ENCODE measurements at regions not wholly inside any gene's neighbourhood (a gene's known extent, or its start where the extent isn't known, plus 50 kb on each side); places are given as distances from the start of the nearest gene placed in this dataset.

- Mint-ChIP-seq H3K9me3 (no peaks in the 10 kb centered on the region), H3K36me3 (no peaks in the 10 kb centered on the region), H3K4me1 (no peaks in the 10 kb centered on the region), H3K27ac (no peak overlapping the region), H3K4me3 (no peak overlapping the region), H3K27me3 (peaks cover 11% of the 10 kb centered on the region)
- ATAC-seq, result peak; percentile 65
Observed at GRCh38 chr21:31580866-31581276, 78.6 kb upstream of the SOD1 start.

- Mint-ChIP-seq H3K9me3 (peaks cover 6% of the 10 kb centered on the region), H3K27me3 (peaks cover 20% of the 10 kb centered on the region), H3K27ac (no peak overlapping the region), H3K36me3 (no peaks in the 10 kb centered on the region), H3K4me3 (no peak overlapping the region), H3K4me1 (no peaks in the 10 kb centered on the region)
- ATAC-seq, result no peak
Observed at GRCh38 chr21:31577271-31577670, 82.2 kb upstream of the SOD1 start.

DNA sequence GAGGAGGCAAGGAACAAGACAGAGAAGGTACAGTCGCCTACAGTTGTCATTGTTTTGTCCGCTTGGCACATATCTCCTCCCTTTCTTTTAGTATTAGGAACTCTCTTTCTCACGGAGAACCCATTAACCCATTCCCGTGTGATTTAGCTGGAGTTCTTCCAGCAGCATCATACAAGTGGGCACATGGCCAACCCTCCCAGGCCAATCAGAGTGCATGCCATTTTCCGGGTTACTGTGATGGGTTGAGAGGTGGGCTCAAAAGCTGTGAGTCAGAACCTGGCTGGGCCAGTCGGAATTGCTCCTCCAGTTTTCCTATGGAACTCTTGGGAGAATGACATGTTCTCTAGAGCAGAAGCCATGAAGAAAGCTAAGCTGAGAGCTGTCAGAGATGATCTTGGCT is 83.1 kb upstream of the SOD1 start:
- no peak overlapping the region for H3K27ac Mint-ChIP-seq
- H3K4me1 Mint-ChIP-seq, result no peaks in the 10 kb centered on the region
- no peak overlapping the region for H3K4me3 Mint-ChIP-seq
- H3K27me3 Mint-ChIP-seq, result peaks cover 20% of the 10 kb centered on the region
- no peak for ATAC-seq
- H3K36me3 Mint-ChIP-seq, result no peaks in the 10 kb centered on the region
- H3K9me3 Mint-ChIP-seq, result peaks cover 7% of the 10 kb centered on the region

GRCh38 chr21:31573217-31573616 is 86.3 kb upstream of the SOD1 start:
- Mint-ChIP-seq H3K36me3 (no peaks in the 10 kb centered on the region), H3K4me1 (no peaks in the 10 kb centered on the region), H3K4me3 (no peak overlapping the region), H3K27ac (no peak overlapping the region), H3K27me3 (peaks cover 27% of the 10 kb centered on the region), H3K9me3 (peaks cover 7% of the 10 kb centered on the region)
- no peak for ATAC-seq

DNA sequence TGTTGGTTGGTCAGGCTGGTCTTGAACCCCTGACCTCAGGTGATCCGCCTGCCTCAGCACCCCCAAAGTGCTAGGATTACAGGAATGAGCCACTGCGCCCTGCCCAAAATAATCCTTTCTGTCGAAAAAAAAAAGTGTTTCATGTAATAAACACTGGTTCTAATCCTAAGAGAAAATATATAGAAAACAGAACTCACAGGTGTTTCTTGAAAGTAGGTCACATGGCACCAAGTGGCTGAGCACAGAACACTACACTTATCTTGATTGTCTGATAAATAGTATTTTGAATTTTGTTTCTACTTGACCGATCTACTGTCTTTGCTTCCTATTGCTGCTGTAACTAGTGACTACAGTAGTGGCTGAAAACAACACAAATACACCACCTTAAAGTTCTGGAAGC is 87.6 kb upstream of the SOD1 start:
- no peak overlapping the region for H3K27ac Mint-ChIP-seq
- H3K4me3 Mint-ChIP-seq, result no peak overlapping the region
- H3K9me3 Mint-ChIP-seq, result peaks cover 7% of the 10 kb centered on the region
- H3K36me3 Mint-ChIP-seq, result no peaks in the 10 kb centered on the region
- no peaks in the 10 kb centered on the region for H3K4me1 Mint-ChIP-seq
- H3K27me3 Mint-ChIP-seq, result peaks cover 17% of the 10 kb centered on the region
- ATAC-seq, result no peak

DNA sequence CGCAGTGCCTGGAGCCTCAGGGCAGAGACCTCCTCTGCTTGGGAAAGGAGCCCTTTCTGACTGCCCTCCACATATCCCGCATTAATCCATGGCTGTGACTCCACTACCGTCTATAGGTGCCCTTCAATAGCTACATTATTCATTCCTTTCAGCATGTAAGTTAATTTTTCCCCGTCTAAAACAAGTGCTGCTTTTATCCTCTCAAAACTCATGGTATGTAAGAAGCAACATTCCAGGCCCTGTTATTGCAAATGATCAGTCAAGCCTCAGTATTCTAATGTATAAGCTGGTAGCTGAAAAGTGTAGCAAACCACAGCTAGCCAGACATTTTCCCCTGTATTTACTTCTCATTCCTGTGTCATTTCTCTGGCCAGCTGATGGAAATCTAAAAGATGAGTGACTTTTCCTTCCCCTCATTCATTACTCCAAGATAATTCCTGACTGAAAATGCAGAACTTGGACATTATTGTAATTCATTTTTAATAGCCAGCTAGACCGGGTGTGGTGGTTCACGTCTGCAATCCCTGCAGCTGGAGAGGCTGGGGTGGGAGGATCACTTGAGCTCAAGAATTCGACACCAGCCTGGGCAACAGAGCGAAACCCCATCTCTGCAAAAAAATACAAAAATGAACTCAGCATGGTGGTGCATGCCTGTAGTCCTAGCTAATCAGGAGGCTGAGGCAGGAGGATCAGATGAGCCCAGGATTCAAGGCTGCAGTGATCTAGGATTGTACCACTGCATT is 88.5 kb upstream of the SOD1 start:
- Mint-ChIP-seq H3K4me1 (no peaks in the 10 kb centered on the region), H3K4me3 (no peak overlapping the region)

DNA sequence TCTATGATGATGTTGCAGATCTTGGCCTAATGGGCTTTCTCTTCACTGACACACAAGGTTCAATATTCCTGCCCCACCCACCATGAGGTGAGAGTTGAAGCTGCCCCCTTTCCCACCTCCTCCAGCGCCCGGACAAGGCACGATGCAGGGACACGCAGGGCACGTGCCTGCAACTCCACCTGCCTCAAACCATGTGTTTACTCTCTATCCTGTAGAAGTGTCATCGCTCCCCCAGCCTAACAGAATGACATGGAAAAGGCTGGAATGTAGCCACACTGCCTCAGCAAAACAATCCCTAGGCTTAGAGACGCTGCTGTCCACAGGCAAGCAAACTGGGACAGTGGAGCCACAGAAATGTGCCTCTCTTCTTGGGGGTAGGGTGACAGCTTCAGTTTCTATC is 92.9 kb upstream of the SOD1 start:
- H3K4me1 Mint-ChIP-seq, result no peaks in the 10 kb centered on the region
- peaks cover 9% of the 10 kb centered on the region for H3K27me3 Mint-ChIP-seq
- H3K4me3 Mint-ChIP-seq, result no peak overlapping the region
- H3K27ac Mint-ChIP-seq, result no peak overlapping the region
- no peaks in the 10 kb centered on the region for H3K36me3 Mint-ChIP-seq
- H3K9me3 Mint-ChIP-seq, result no peaks in the 10 kb centered on the region
- ATAC-seq, result no peak

More for the DNA sequence above, 88.5 kb upstream of the SOD1 start:
- ATAC-seq, result no peak
- peaks cover 17% of the 10 kb centered on the region for H3K27me3 Mint-ChIP-seq
- no peaks in the 10 kb centered on the region for H3K36me3 Mint-ChIP-seq
- H3K27ac Mint-ChIP-seq, result no peak overlapping the region
- H3K9me3 Mint-ChIP-seq, result peaks cover 7% of the 10 kb centered on the region

DNA sequence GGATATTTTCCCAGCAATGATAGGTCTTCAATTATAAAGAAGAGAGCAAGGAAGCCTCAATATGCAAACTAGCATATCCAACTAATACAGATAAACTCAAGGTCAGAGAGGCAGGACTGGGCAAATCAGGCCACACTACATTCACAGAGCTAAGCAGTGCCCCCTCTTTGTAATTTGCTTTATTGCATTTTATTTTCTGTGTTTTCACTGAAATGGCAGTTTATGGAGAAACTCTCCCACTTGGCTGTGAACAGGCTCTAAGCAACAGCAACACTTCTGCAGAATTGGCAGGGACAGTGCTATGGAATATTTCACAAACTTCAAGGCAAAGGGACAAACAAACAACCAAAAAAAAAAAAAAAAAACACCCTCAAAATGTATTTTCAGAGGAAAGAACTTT is 93.4 kb upstream of the SOD1 start:
- Mint-ChIP-seq H3K27ac (no peak overlapping the region), H3K27me3 (peaks cover 9% of the 10 kb centered on the region)

GRCh38 chr21:31564439-31564838 is 95.1 kb upstream of the SOD1 start:
- H3K9me3 Mint-ChIP-seq, result no peaks in the 10 kb centered on the region
- ATAC-seq, result no peak
- peaks cover 23% of the 10 kb centered on the region for H3K27me3 Mint-ChIP-seq
- H3K4me1 Mint-ChIP-seq, result peaks cover 9% of the 10 kb centered on the region
- no peaks in the 10 kb centered on the region for H3K36me3 Mint-ChIP-seq
- no peak overlapping the region for H3K4me3 Mint-ChIP-seq
- H3K27ac Mint-ChIP-seq, result no peak overlapping the region

More for the DNA sequence above, 93.4 kb upstream of the SOD1 start:
- no peak for ATAC-seq
- H3K9me3 Mint-ChIP-seq, result no peaks in the 10 kb centered on the region
- no peaks in the 10 kb centered on the region for H3K36me3 Mint-ChIP-seq
- no peaks in the 10 kb centered on the region for H3K4me1 Mint-ChIP-seq
- H3K4me3 Mint-ChIP-seq, result no peak overlapping the region

- H3K4me1 Mint-ChIP-seq, result peaks cover 21% of the 10 kb centered on the region
- H3K36me3 Mint-ChIP-seq, result no peaks in the 10 kb centered on the region
- peaks cover 42% of the 10 kb centered on the region for H3K27me3 Mint-ChIP-seq
- peak overlapping the region; percentile 50 for H3K4me3 Mint-ChIP-seq
- no peak overlapping the region for H3K27ac Mint-ChIP-seq
- ATAC-seq, result no peak
- H3K9me3 Mint-ChIP-seq, result no peaks in the 10 kb centered on the region
Observed at GRCh38 chr21:31560479-31560878, 99.0 kb upstream of the SOD1 start.

GRCh38 chr21:31559368-31560119 is 99.9 kb upstream of the SOD1 start:
- ATAC-seq, result peak; percentile 87
- Mint-ChIP-seq H3K36me3 (no peaks in the 10 kb centered on the region), H3K4me1 (peaks cover 26% of the 10 kb centered on the region), H3K9me3 (no peaks in the 10 kb centered on the region), H3K27me3 (peaks cover 52% of the 10 kb centered on the region), H3K4me3 (peak overlapping the region; percentile 76), H3K27ac (no peak overlapping the region)

GRCh38 chr21:31558962-31559367 is 100.5 kb upstream of the SOD1 start:
- H3K4me1 Mint-ChIP-seq, result peaks cover 32% of the 10 kb centered on the region
- H3K27ac Mint-ChIP-seq, result no peak overlapping the region

DNA sequence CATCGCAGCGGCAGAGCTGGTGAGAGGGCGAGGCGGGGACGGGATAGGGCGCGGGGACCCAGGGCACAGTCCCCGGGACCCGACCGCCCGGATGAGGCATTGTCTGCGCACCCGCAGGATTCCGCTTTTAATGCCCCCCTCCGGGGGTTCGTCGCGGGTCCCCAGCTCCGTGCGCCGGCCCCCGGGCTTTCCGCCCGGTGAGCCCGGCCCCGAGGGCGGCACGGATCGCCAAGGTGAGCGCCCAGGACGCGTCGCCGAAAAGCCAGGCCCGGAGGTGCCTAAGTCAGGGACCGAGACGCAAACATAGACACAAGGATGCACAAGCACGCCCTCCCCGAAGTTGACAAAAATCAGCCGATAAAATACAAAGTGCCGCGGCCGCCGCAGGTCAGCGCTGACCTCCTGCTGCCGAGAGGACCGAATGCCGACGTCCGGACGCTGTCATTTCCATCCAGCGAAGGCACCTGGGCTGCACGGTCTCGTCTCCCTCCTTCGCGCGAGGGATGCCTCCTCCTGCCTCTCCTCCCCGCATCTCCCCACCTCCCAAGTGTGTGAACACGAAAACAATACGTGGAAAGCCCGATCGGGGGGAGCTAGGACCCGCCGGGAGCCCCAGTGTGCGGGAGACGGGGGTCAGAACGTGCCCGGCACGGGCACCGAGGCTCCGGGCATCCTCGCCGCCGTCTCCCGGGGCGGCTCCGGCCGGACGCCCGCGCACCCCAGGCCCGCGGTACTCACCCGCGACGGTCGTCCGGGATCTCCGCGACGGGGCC is 101.1 kb upstream of the SOD1 start:
- Mint-ChIP-seq H3K9me3 (no peaks in the 10 kb centered on the region), H3K27me3 (peaks cover 62% of the 10 kb centered on the region), H3K4me1 (peaks cover 35% of the 10 kb centered on the region), H3K27ac (no peak overlapping the region), H3K36me3 (no peaks in the 10 kb centered on the region), H3K4me3 (peak overlapping the region; percentile 64)
- no peak for ATAC-seq

More at GRCh38 chr21:31558962-31559367, 100.5 kb upstream of the SOD1 start:
- Mint-ChIP-seq H3K9me3 (no peaks in the 10 kb centered on the region), H3K36me3 (no peaks in the 10 kb centered on the region), H3K27me3 (peaks cover 56% of the 10 kb centered on the region), H3K4me3 (peak overlapping the region; percentile 76)
- ATAC-seq, result peak; percentile 93

GRCh38 chr21:31557421-31558188 is 101.9 kb upstream of the SOD1 start:
- Mint-ChIP-seq H3K4me3 (peak overlapping the region; percentile 60), H3K27me3 (peaks cover 70% of the 10 kb centered on the region), H3K4me1 (peaks cover 35% of the 10 kb centered on the region), H3K27ac (no peak overlapping the region), H3K9me3 (no peaks in the 10 kb centered on the region), H3K36me3 (no peaks in the 10 kb centered on the region)
- no peak for ATAC-seq

DNA sequence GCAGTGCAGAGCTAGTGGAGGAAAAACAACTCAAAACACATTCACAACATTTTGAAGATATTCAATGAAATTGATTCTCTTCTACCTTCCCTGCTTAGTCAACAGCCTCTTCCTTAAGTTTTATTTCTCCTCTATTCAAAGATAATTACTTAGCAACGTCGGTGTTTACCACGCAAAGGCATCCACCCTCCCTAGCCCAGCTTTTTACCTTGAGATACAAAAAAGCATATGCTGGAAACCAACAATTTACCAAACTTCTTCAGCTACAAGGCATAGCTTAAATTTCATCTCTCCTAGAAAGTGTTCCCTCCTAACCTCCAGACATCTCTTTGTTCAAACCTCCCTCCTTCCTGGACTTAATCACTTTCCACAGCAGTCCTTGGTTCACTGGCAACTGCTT is 102.8 kb upstream of the SOD1 start:
- H3K36me3 Mint-ChIP-seq, result no peaks in the 10 kb centered on the region
- H3K4me1 Mint-ChIP-seq, result peaks cover 35% of the 10 kb centered on the region
- peaks cover 73% of the 10 kb centered on the region for H3K27me3 Mint-ChIP-seq
- no peak overlapping the region for H3K4me3 Mint-ChIP-seq
- no peak for ATAC-seq
- H3K27ac Mint-ChIP-seq, result no peak overlapping the region
- H3K9me3 Mint-ChIP-seq, result no peaks in the 10 kb centered on the region

Data from stimulated activated memory B cell treated with anti-CD40 and anti-IgM and Interleukin-4, amounts not matched to agents 10 μg/mL and 1 μg/mL and 100 μg/mL, for 72 hours (primary cell).